Inflammatory macrophage (primary cell): ENCODE measurements at regions not wholly inside any gene's neighbourhood (a gene's known extent, or its start where the extent isn't known, plus 50 kb on each side); places are given as distances from the start of the nearest gene placed in this dataset.
"Not testable (repeated sequence)": the region's sequence is repeated elsewhere in the genome, so short reads cannot be mapped to it uniquely, and the experiment has no call there.

ENCODE experiments used
- DNase-seq, 2 donors: peaks; one replicate each; pipeline ENCODE4 v3.0.0-alpha.2; 2020 to 2022

DNA sequence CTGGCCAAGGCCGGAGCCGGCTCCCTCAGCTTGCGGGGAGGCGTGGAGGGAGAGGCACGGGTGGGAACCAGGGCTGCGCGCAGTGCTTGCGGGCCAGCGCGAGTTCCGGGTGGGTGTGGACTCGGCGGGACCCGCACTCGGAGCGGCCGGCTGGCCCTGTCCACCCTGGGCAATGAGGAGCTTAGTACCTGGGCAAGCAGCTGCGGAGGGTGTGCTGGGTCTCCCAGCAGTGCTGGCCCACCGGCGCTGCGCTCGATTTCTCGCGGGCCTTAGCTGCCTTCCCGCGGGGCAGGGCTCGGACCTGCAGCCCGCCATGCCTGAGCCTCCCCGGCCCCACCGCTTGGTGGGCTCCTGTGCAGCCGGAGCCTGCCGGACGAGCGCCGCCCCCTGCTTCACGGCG, 91.4 kb upstream of the MAN1A1 start:
- no peak for DNase-seq

DNA sequence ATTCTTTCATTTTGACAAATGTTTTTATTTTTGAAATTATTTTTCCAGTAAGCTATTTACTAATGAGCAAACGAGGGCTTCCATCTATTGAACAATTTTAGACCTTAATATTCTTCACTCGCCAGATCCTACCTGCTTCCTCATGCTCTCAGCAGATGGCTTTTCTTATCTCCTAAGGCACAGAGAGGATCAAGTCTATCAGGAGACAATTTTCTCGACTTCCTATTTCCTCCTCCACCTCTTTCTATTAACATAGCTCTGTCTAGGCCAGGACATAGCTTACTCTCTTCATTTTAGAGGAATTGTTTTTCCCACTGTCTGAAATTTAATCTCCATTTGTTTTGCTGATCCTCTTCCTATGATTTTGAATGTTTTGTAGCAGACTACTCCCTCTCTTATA, 87.0 kb upstream of the MAN1A1 start:
- DNase-seq = no peak

DNA sequence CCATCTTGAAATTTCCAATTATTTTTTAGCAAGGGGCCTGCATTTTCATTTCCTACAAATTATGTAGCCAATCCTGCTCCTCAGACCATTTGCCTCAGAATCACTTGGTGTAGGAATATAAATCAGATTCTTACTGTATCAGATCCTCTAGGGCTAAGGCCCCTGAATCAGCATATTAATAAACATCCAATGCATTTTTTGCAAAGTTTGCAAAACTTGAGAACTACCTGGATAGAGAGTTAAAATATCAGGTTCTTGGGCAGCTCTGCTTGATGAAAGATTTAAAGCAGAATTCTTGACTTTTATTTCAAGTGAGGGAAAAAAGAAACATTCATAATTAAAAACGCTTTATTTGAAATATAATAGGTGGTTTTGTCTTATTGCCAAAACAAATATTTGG, 82.2 kb upstream of the MAN1A1 start:
- no peak for DNase-seq

DNA sequence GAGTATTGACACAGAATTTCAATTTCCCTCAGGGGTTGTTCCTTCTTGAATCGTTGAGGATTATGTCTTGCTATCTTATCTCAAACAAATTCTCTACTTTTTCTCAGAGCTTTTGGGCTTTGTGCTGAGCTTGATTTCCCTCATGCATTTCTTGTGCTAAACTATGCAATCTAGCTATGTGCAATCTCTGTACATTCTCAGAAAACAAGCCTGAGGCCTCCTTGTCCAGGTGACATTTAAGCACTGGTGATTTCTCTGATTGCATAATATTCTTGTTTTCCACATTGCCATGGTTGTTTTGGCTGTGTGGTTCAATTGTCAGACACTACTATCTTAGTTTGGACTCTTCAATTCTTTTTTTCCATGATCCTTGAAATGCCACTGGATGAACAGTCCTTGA, 81.2 kb upstream of the MAN1A1 start:
- DNase-seq = no peak

DNA sequence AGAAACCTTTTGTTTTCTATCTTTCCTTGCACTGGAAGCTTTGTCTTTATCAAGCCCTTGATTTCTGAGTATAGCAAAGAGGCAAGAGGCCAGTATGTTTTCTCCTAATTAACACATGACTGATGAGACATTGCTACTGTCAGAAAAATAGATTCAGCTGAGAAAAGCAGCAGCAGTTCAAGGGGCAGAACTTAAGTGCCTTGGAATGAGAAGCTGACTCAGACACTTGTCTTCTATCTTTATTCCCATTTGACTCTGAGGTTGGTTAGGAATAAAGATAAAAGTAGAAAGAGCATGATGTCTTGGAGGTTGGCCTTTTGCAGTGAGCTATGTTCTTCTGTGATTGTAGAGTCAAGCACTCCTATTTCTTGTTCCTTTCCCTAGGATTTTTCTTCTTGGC, 79.1 kb upstream of the MAN1A1 start:
- no peak for DNase-seq

DNA sequence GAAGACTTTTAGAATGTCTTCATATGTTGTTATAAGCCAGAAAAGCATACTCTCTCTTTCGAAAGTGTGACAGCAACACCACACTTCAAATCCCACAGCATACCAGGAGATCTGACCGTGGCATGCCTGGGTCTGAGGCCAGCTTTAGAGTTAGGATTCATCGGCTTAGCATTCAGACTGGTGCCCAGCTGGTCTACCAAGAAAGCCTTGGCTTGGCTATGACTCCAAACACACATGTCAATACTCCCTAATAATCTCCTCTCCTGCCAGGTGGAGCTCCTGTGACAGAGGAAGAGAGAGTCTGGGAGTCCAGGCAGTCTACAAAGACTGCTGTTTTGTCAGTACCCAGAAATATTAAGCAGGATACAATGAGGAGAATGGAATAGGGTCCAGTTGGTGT, 77.1 kb upstream of the MAN1A1 start:
- DNase-seq = no peak

DNA sequence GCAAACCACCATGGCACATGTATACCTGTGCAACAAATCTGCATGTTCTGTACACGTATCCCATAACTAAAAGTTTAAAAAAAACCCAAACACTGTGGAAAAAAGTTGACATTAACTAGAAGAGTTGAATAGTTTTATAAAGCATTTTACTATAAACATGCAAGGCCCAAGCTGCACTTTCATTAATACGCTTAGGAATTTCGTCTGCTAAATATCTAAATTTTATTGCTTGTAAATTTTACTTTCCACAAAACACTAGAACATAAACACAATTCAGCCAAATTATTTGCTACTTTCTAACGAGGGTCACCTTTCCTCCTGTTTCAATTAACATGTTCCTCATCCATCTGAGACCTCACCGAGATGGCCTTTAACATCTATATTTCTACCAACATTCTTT, 74.4 kb upstream of the MAN1A1 start:
- DNase-seq = no peak

DNA sequence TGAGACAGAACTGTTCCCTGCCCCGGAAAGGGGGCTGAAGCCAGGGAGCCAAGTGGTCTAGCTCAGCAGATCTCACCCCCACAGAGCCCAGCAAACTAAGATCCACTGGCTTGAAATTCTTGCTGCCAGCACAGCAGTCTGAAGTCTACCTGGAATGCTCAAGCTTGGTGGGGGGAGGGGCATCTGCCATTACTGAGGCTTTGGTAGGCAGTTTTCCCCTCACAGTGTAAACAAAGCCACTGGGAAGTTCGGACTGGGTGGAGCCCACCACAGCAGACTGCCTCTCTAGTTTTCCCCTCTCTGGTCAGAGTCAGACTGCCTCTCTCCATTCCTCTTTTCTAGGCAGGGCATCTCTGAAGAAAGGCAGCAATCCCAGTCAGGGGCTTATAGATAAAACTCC, 68.5 kb upstream of the MAN1A1 start:
- DNase-seq = not testable (repeated sequence)

DNA sequence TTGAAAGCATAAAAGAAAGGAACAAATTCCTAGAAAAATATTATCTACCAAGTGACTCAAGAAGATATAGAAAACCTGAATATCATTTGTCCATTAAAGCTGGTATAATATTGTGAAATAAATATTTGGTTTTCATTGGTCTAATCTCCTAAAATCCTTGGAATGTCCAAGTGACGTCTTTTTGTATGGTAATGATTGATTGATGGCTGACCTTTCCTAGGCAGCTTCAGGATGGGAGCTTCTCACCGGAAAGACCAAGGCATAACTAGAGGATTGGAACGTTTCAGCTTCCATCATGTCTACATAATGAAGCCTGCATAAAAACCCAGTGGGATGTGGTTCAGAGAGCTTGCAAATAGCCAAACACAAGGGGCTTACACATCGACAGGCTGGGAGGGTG, 57.6 kb upstream of the MAN1A1 start:
- no peak for DNase-seq

DNA sequence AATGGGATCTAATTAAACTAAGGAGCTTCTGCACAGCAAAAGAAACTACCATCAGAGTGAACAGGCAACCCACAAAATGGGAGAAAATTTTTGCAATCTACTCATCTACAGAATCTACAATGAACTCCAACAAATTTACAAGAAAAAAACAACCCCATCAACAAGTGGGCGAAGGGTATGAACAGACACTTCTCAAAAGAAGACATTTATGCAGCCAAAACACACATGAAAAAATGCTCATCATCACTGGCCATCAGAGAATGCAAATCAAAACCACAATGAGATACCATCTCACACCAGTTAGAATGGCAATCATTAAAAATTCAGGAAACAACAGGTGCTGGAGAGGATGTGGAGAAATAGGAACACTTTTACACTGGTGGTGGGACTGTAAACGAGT, 55.6 kb upstream of the MAN1A1 start:
- DNase-seq = not testable (repeated sequence)
